ENCODE measurements at regions not wholly inside any gene's neighbourhood (a gene's known extent, or its start where the extent isn't known, plus 50 kb on each side); places are given as distances from the start of the nearest gene placed in this dataset.

- Histone ChIP-seq H3K4me3 (no peak overlapping the region), H3K27me3 (no peaks in the 10 kb centered on the region), H3K9ac (ENCODE audit: low read depth in 2 of 2, low read length in 2 of 2) (no peak overlapping the region), H3K27ac (no peak overlapping the region), H3K9me3 (no peaks in the 10 kb centered on the region), H3K36me3 (no peaks in the 10 kb centered on the region), H3K4me1 (no peaks in the 10 kb centered on the region)
- DNase-seq, result no peak
- intact Hi-C loops (cut with DNase I), result loop anchor here (5.0 kb wide), 1 partner anchor 132 kb away; no protein-coding TSS in a partner anchor
- TF ChIP-seq CTCF (IDR thresholded peaks at IDR 0.05), result no peak
Measured at GRCh38 chr9:93830606-93831005, 124.5 kb downstream of the BARX1 start.

- H3K27me3 ChIP-seq, result no peaks in the 10 kb centered on the region
- no peak for DNase-seq
- H3K9ac ChIP-seq (ENCODE audit: low read depth in 2 of 2, low read length in 2 of 2), result no peak overlapping the region
- H3K27ac ChIP-seq, result no peak overlapping the region
- H3K9me3 ChIP-seq, result no peaks in the 10 kb centered on the region
- no peaks in the 10 kb centered on the region for H3K36me3 ChIP-seq
- TF ChIP-seq CTCF (IDR thresholded peaks at IDR 0.05), result no peak
- no peaks in the 10 kb centered on the region for H3K4me1 ChIP-seq
- H3K4me3 ChIP-seq, result no peak overlapping the region
- intact Hi-C loops (cut with DNase I), result loop anchor here (5.0 kb wide), 1 partner anchor 132 kb away; no protein-coding TSS in a partner anchor
Measured at GRCh38 chr9:93830012-93830596, 125.1 kb downstream of the BARX1 start.

GRCh38 chr9:93829271-93830011, 125.7 kb downstream of the BARX1 start:
- H3K4me3 ChIP-seq, result no peak overlapping the region
- H3K9me3 ChIP-seq, result no peaks in the 10 kb centered on the region
- TF ChIP-seq CTCF (IDR thresholded peaks at IDR 0.05), result no peak
- no peaks in the 10 kb centered on the region for H3K36me3 ChIP-seq
- no peak overlapping the region for H3K27ac ChIP-seq
- DNase-seq, result no peak
- H3K27me3 ChIP-seq, result no peaks in the 10 kb centered on the region
- no peak overlapping the region for H3K9ac ChIP-seq (ENCODE audit: low read depth in 2 of 2, low read length in 2 of 2)
- intact Hi-C loops (cut with DNase I), result loop anchor here (5.0 kb wide), 1 partner anchor 133 kb away; no protein-coding TSS in a partner anchor
- H3K4me1 ChIP-seq, result no peaks in the 10 kb centered on the region

- Histone ChIP-seq H3K9ac (ENCODE audit: low read depth in 2 of 2, low read length in 2 of 2) (no peak overlapping the region), H3K36me3 (no peaks in the 10 kb centered on the region), H3K27me3 (no peaks in the 10 kb centered on the region), H3K4me1 (no peaks in the 10 kb centered on the region), H3K4me3 (no peak overlapping the region), H3K27ac (no peak overlapping the region), H3K9me3 (no peaks in the 10 kb centered on the region)
- intact Hi-C loops (cut with DNase I), result no loop called here
- no peak for TF ChIP-seq CTCF (IDR thresholded peaks at IDR 0.05)
- no peak for DNase-seq
Measured at GRCh38 chr9:93828331-93829097, 126.6 kb downstream of the BARX1 start.

GRCh38 chr9:93827545-93828330, 127.4 kb downstream of the BARX1 start:
- Histone ChIP-seq H3K27me3 (no peaks in the 10 kb centered on the region), H3K9ac (ENCODE audit: low read depth in 2 of 2, low read length in 2 of 2) (no peak overlapping the region), H3K9me3 (no peaks in the 10 kb centered on the region), H3K4me3 (peak overlapping the region; percentile 23), H3K4me1 (no peaks in the 10 kb centered on the region), H3K27ac (no peak overlapping the region), H3K36me3 (no peaks in the 10 kb centered on the region)
- TF ChIP-seq CTCF (IDR thresholded peaks at IDR 0.05), result peak; percentile 81
- peak; percentile 35 for DNase-seq
- intact Hi-C loops (cut with DNase I), result no loop called here

Measured in colonic mucosa (tissue), 4 donors.